ENCODE measurements at regions not wholly inside any gene's neighbourhood (a gene's known extent, or its start where the extent isn't known, plus 50 kb on each side); places are given as distances from the start of the nearest gene placed in this dataset.

GRCh38 chr2:134110532-134110931 is 143.3 kb upstream of the MGAT5 start:
- no peaks in the 10 kb centered on the region for H4K20me1 ChIP-seq (ENCODE audit: control insufficient read depth, insufficient read depth, insufficient read length)
- Mint-ChIP-seq H3K9me3 (peaks cover 13 to 19% of the 10 kb centered on the region in 2 experiments), H3K27ac (no peak overlapping the region), H3K4me1 (peaks cover 10 to 18% of the 10 kb centered on the region in 2 experiments), H3K36me3 (ENCODE audit: insufficient read depth in 1 of 3, low read depth in 3 of 3) (peaks cover 4 to 21% (median 7%) of the 10 kb centered on the region in 3 experiments), H3K27me3 (ENCODE audit: low read depth) (no peaks in the 10 kb centered on the region; the same call in 1 of the 2 replicates), H3K4me3 (no peak overlapping the region)
- no peak overlapping the region for H3K18ac ChIP-seq (ENCODE audit: insufficient read length, low read depth, low read length)
- no peak overlapping the region for H2BK5ac ChIP-seq (ENCODE audit: insufficient read length, low read length)
- H3K4me1 ChIP-seq (ENCODE audit: insufficient read depth, low read length): no peaks in the 10 kb centered on the region
- H2BK120ac ChIP-seq (ENCODE audit: low read depth, low read length, poor library complexity, severe bottlenecking): no peak overlapping the region
- H3K23ac ChIP-seq (ENCODE audit: insufficient read length, low read depth, low read length): no peak overlapping the region
- no peaks in the 10 kb centered on the region for H3K27me3 ChIP-seq (ENCODE audit: insufficient read depth, low read length)
- H2AFZ ChIP-seq (ENCODE audit: low read length): no peak overlapping the region
- no peak for TF ChIP-seq CTCF (conservative IDR thresholded peaks at IDR 0.05)
- no peaks in the 10 kb centered on the region for H3K23me2 ChIP-seq (ENCODE audit: insufficient read length, low read depth, low read length, poor library complexity, severe bottlenecking)
- H4K8ac ChIP-seq (replicated peaks; ENCODE audit: insufficient read length, low read depth, low read length): no peak overlapping the region
- no peak overlapping the region for H4K91ac ChIP-seq (ENCODE audit: insufficient read length, low read depth, low read length)
- no peak overlapping the region for H2BK12ac ChIP-seq (ENCODE audit: insufficient read length, low read depth, low read length)
- H3K4me2 ChIP-seq (ENCODE audit: insufficient read depth, insufficient read length, low read length): no peak overlapping the region
- H2BK20ac ChIP-seq (ENCODE audit: low read depth, low read length, poor library complexity, severe bottlenecking): no peak overlapping the region
- no peak for DNase-seq
- no peak overlapping the region for H3T11ph ChIP-seq (ENCODE audit: low read length)
- H3K56ac ChIP-seq (ENCODE audit: insufficient read length, low read depth, low read length): no peak overlapping the region
- no peak overlapping the region for H2BK15ac ChIP-seq (ENCODE audit: low read depth, low read length)
- no peaks in the 10 kb centered on the region for H3K79me1 ChIP-seq (ENCODE audit: insufficient read depth, low read depth, low read length, poor library complexity, severe bottlenecking)
- no peak overlapping the region for H3K4ac ChIP-seq (ENCODE audit: low read depth, low read length)
- H4K5ac ChIP-seq (ENCODE audit: insufficient read length, low read depth, low read length): no peak overlapping the region
- H2AK5ac ChIP-seq (ENCODE audit: insufficient read length, low read length): no peak overlapping the region
- H3K14ac ChIP-seq (ENCODE audit: insufficient read depth, low read length): no peak overlapping the region
- H3K79me2 ChIP-seq (ENCODE audit: insufficient read depth, low read length): no peaks in the 10 kb centered on the region; the same call in 1 of the 2 replicates
- no peaks in the 10 kb centered on the region for H3K9me3 ChIP-seq (ENCODE audit: control insufficient read depth, low read depth, low read length)
- H3K9ac ChIP-seq (ENCODE audit: extremely low read depth, insufficient read length, low read length): no peak overlapping the region
- no peak overlapping the region for H3K27ac ChIP-seq (ENCODE audit: insufficient read length, low read depth, low read length)
- no CpG with 5 or more reads among the region's 3 CpGs for WGBS (ENCODE audit: extremely low coverage, insufficient read length, low lambda C conversion rate)
